22Rv1 (cell line): ENCODE measurements at regions not wholly inside any gene's neighbourhood (a gene's known extent, or its start where the extent isn't known, plus 50 kb on each side); places are given as distances from the start of the nearest gene placed in this dataset.

Experiments
- CTCF ChIP-seq: fragments of 450-650 bp; IDR thresholded peaks from 2 replicates; pipeline ENCODE4 v1.5.1; 2017; ENCODE audit warnings: mild to moderate bottlenecking
- ZFX ChIP-seq: fragments of 450-650 bp; IDR thresholded peaks from 2 replicates; pipeline ENCODE4 v1.6.1; 2017; ENCODE audit warnings: antibody characterized with exemption, borderline replicate concordance

GRCh38 chr3:153284282-153284938, 122.4 kb downstream of the RAP2B start:
- TF ChIP-seq CTCF (no peak), ZFX (no peak)
